ENCODE measurements at regions not wholly inside any gene's neighbourhood (a gene's known extent, or its start where the extent isn't known, plus 50 kb on each side); places are given as distances from the start of the nearest gene placed in this dataset.

DNA sequence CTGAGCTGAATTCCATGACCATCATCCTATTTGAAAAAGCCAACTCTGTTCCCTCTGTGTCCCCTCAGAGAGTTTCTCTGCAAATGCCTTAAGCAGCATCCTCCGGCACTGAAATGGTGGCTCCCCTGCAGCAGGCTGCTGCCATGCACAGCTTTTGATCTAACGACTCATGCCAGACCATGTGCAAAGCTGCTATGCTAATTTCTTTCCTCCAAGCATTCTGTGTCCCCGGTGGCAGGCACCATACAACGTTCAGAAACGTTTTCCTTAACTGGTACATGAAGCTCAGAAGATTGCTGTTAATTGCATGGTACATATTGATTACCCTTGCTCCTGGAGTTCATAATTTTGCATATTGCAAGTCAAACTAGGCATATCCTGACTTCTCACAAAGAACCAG, 336.8 kb downstream of the RBM43 start:
- no peak for TF ChIP-seq CTCF (IDR thresholded peaks at IDR 0.05; ENCODE audit: extremely low read depth, missing control alignments)
- no peak for DNase-seq (ENCODE audit: low spot score)

DNA sequence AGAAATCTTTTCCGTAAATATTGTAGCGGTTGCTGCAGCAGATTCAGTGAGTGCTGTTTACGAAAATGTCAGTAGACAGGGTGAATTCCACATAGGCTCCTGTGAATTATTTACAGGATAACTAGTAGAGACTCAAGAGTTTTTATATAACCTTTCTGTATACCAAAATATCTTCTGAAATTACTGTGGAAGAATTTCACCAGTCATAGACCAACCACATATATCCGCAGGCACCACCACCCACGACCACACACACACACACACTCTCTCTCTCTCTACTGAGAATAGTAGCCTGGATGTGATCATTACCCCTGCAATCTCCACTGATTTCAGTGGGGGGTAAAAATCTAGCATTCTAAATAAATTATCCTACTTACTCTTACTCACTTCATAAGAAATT, 341.8 kb downstream of the RBM43 start:
- TF ChIP-seq CTCF (IDR thresholded peaks at IDR 0.05; ENCODE audit: extremely low read depth, missing control alignments), result no peak
- no peak for DNase-seq (ENCODE audit: low spot score)

DNA sequence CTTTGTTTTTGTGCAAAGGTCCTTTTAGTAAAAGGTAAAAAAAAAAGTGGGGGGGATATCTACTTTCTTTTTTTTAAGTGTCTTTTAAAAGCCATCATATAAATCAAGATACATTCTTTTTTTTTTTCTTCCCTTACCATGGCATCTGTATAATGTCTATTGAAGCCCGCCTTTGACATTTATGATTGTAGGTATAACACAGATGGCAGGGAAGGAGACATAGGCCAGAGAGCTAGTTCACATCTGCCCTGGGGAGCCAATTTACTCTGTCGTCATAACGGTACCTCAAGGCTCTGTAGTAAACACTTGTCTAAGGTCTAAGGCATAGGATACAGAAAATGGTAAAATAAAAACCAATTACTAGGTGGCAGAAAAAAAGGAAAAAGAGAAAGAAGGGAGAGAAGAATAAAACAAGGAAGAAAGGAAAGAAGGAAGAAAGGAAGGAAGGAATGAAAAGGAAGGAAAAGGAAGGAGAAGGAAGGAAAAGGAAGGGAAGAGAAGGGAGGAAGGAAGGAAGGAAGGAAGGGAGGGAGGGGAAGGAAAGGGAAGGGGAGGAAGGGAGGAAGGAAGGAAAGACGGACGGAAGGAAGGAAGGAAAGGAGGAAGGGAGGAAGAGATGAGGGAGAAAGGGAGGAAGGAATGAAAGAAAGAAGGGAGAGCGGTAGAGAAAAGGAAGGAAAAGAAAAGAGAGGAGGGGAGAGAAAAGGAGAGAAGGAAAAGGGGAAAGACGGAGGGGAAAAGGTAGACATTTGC, 343.5 kb downstream of the RBM43 start:
- TF ChIP-seq CTCF (IDR thresholded peaks at IDR 0.05; ENCODE audit: extremely low read depth, missing control alignments), result no peak
- DNase-seq (ENCODE audit: low spot score), result no peak

DNA sequence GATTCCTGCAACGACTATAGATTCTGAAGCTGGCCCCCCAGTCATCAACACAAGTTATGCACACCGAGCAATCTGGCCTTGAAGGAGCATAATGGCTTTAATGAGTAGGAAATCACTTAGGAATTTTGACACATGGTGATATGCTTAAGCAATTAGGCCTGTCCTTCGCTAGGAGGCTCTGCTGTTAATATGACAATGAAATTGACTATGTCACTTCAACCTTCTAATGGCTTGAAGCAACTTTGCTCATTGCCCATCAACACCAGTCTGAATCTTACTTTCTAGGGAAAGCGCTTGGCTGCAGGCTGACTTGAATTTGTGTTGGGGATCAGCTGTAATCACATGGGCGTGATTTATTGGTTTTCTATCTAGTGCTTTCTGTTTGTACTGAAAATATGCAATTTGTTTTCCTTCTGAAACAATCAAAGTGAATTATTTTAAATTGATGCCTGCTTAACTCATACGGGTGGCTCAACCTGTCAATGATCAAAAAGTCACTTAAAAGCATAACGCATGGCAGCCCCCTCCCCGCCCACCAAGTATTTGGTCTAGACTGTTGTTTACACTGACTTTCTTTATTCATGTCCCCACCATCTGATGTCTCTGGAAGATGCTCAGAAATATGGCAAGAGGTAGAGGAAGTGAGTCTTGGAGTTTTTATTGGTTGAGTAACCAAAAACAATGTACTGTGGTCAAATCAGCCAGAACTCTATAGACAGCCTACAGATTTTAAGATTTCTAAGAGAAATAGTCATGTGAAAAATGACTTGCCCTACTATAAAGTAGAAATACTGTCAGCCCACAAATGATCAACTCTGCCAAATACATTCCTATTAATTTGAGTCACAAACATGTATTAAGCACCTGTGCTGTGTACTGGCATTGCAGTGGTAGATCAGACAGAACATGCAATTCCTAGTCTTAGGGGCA, 344.9 kb downstream of the RBM43 start:
- no peak for DNase-seq (ENCODE audit: low spot score)

GRCh38 chr2:150911766-150912280, 349.8 kb downstream of the RBM43 start:
- DNase-seq (ENCODE audit: low spot score), result no peak
- no peak for TF ChIP-seq CTCF (IDR thresholded peaks at IDR 0.05; ENCODE audit: extremely low read depth, missing control alignments)

More for the DNA sequence above, 344.9 kb downstream of the RBM43 start:
- TF ChIP-seq CTCF (IDR thresholded peaks at IDR 0.05; ENCODE audit: extremely low read depth, missing control alignments), result no peak

DNA sequence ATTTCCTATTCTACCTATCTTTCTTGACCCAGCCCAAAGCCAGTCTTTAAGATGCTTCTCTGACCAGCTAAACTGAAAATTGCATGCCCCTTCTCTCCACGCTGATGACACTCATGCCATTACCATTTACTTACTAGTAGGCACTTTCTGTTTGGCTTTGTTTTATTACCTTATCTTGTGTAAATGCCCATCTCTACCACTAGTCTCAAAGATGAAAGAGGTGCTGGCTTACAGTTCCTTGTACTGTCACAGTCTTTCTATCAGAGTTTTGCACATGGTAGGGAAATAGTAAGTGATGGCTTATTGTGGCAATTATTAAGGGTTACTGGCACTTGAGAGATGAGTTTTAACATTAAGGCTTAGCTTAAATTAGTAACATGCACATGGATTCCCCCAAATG, 352.1 kb downstream of the RBM43 start:
- no peak for DNase-seq (ENCODE audit: low spot score)
- TF ChIP-seq CTCF (IDR thresholded peaks at IDR 0.05; ENCODE audit: extremely low read depth, missing control alignments), result no peak

GRCh38 chr2:150909090-150909489, 352.6 kb downstream of the RBM43 start:
- no peak for DNase-seq (ENCODE audit: low spot score)

More at GRCh38 chr2:150909090-150909489, 352.6 kb downstream of the RBM43 start:
- TF ChIP-seq CTCF (IDR thresholded peaks at IDR 0.05; ENCODE audit: extremely low read depth, missing control alignments), result no peak
